ENCODE measurements at regions not wholly inside any gene's neighbourhood (a gene's known extent, or its start where the extent isn't known, plus 50 kb on each side); places are given as distances from the start of the nearest gene placed in this dataset.
A peak's percentile ranks its signal among the peaks of the same experiment; 100 is the strongest.

- DNase-seq = no peak
Measured at GRCh38 chr10:55098452-55098851, 297.4 kb upstream of the PCDH15 start.

- peak in 1 of 2 donors; percentile 1 for DNase-seq
Measured at GRCh38 chr10:55091691-55092328, 290.8 kb upstream of the PCDH15 start.

GRCh38 chr10:55078121-55078520, 277.1 kb upstream of the PCDH15 start:
- no peak for DNase-seq

- DNase-seq = no peak
Measured at GRCh38 chr10:55065185-55065584, 264.2 kb upstream of the PCDH15 start.

GRCh38 chr10:55063811-55064210, 262.8 kb upstream of the PCDH15 start:
- no peak for DNase-seq

GRCh38 chr10:55062349-55062748, 261.3 kb upstream of the PCDH15 start:
- no peak for DNase-seq

- DNase-seq = no peak
Measured at GRCh38 chr10:55058800-55059199, 257.8 kb upstream of the PCDH15 start.

GRCh38 chr10:55051515-55051914, 250.5 kb upstream of the PCDH15 start:
- DNase-seq = no peak

- DNase-seq = no peak
Measured at GRCh38 chr10:55048830-55049498, 247.9 kb upstream of the PCDH15 start.

- no peak for DNase-seq
Measured at GRCh38 chr10:55043540-55043939, 242.5 kb upstream of the PCDH15 start.

GRCh38 chr10:55033061-55033460, 232.0 kb upstream of the PCDH15 start:
- no peak for DNase-seq

- no peak for DNase-seq
Measured at GRCh38 chr10:55024713-55025112, 223.7 kb upstream of the PCDH15 start.

GRCh38 chr10:55019439-55019838, 218.4 kb upstream of the PCDH15 start:
- DNase-seq = no peak

GRCh38 chr10:55013318-55013717, 212.3 kb upstream of the PCDH15 start:
- no peak for DNase-seq

- no peak for DNase-seq
Measured at GRCh38 chr10:55002420-55002819, 201.4 kb upstream of the PCDH15 start.

GRCh38 chr10:55001422-55001821, 200.4 kb upstream of the PCDH15 start:
- DNase-seq = no peak

- no peak for DNase-seq
Measured at GRCh38 chr10:54993148-54993547, 192.1 kb upstream of the PCDH15 start.

- DNase-seq = no peak
Measured at GRCh38 chr10:54985732-54986131, 184.7 kb upstream of the PCDH15 start.

GRCh38 chr10:54983255-54983654, 182.2 kb upstream of the PCDH15 start:
- no peak for DNase-seq

GRCh38 chr10:54962134-54962900, 161.3 kb upstream of the PCDH15 start:
- DNase-seq = no peak

- no peak for DNase-seq
Measured at GRCh38 chr10:54961040-54961439, 160.0 kb upstream of the PCDH15 start.

GRCh38 chr10:54958844-54959243, 157.8 kb upstream of the PCDH15 start:
- no peak for DNase-seq

GRCh38 chr10:54947605-54948004, 146.6 kb upstream of the PCDH15 start:
- no peak for DNase-seq

- no peak for DNase-seq
Measured at GRCh38 chr10:54940418-54940817, 139.4 kb upstream of the PCDH15 start.
